ENCODE measurements at regions not wholly inside any gene's neighbourhood (a gene's known extent, or its start where the extent isn't known, plus 50 kb on each side); places are given as distances from the start of the nearest gene placed in this dataset.

GRCh38 chr3:166783206-166783605 is 596.9 kb downstream of the ZBBX start:
- TF ChIP-seq CTCF (IDR thresholded peaks at IDR 0.05) = no peak

GRCh38 chr3:166764698-166765318 is 615.3 kb downstream of the ZBBX start:
- no peak for TF ChIP-seq CTCF (IDR thresholded peaks at IDR 0.05)

GRCh38 chr3:166759736-166760513 is 620.2 kb downstream of the ZBBX start:
- TF ChIP-seq CTCF (IDR thresholded peaks at IDR 0.05) = no peak

GRCh38 chr3:166752214-166752613 is 627.9 kb downstream of the ZBBX start:
- TF ChIP-seq CTCF (IDR thresholded peaks at IDR 0.05) = no peak

- TF ChIP-seq CTCF (IDR thresholded peaks at IDR 0.05) = no peak
These were observed 636.5 kb downstream of the ZBBX start for GRCh38 chr3:166743481-166744134.

- TF ChIP-seq CTCF (IDR thresholded peaks at IDR 0.05) = no peak
These were observed 645.4 kb downstream of the ZBBX start for GRCh38 chr3:166734734-166735133.

- TF ChIP-seq CTCF (IDR thresholded peaks at IDR 0.05) = no peak
These were observed 648.4 kb downstream of the ZBBX start for GRCh38 chr3:166731701-166732100.

All from LNCAP (cell line).